HEK293 (cell line): ENCODE measurements at regions not wholly inside any gene's neighbourhood (a gene's known extent, or its start where the extent isn't known, plus 50 kb on each side); places are given as distances from the start of the nearest gene placed in this dataset.

Experiments
- CTCF ChIA-PET: fragments of 350-600 bp; formaldehyde crosslinking; extraction: SDS; loops from one replicate; lab custom pipeline; 2021; ENCODE audit warnings: antibody characterized with exemption; lab: Yijun Ruan, JAX
- POLR2A ChIA-PET: fragments of 300-600 bp; formaldehyde crosslinking; extraction: SDS; loops from one replicate; lab custom pipeline; 2020; ENCODE audit warnings: antibody characterized with exemption, inconsistent platforms; lab: Yijun Ruan, JAX
- H3K27ac ChIP-seq: fragments of 200-500 bp; sonication (Bioruptor generic); 2 replicates; pipeline ENCODE4 v1.5.1; 2014; ENCODE audit warnings: low read depth, low read length, control low read depth, inconsistent platforms; ENCODE audit errors: extremely low read depth
- H3K36me3 ChIP-seq, 2 experiments: fragments of 200-500 bp in 1 of 2; sonication (Bioruptor generic) in 1 of 2; 1 replicate in 1 of 2; 2 replicates in 1 of 2; pipeline ENCODE4 v1.5.1; 2014 to 2017; ENCODE audit warnings: inconsistent platforms in 2 of 2, low read length in 2 of 2; ENCODE audit not compliant: control insufficient read depth in 2 of 2, insufficient read depth in 1 of 2
- H3K4me1 ChIP-seq: fragments of 200-500 bp; sonication (Bioruptor generic); 2 replicates; pipeline ENCODE4 v1.5.1; 2014; ENCODE audit warnings: mild to moderate bottlenecking, low read length, inconsistent platforms; ENCODE audit not compliant: control insufficient read depth, insufficient read depth
- H3K4me3 ChIP-seq: 2 replicates; pipeline ENCODE4 v1.5.1; 2011; ENCODE audit warnings: low read depth, mild to moderate bottlenecking, control low read depth, low read length, moderate library complexity
- H3K9me3 ChIP-seq: fragments of 200-500 bp; sonication (Bioruptor generic); 2 replicates; pipeline ENCODE4 v1.5.1; 2014; ENCODE audit warnings: low read depth, low read length, inconsistent platforms; ENCODE audit not compliant: control insufficient read depth, insufficient read depth
- HOXA7 ChIP-seq: sonication (generic); formaldehyde crosslinking; IDR thresholded peaks from 2 replicates; pipeline ENCODE4 v1.8.1; 2022; ENCODE audit warnings: missing genetic modification reagents, borderline replicate concordance
- KLF16 ChIP-seq: fragments of 450-650 bp; formaldehyde crosslinking; IDR thresholded peaks from 2 replicates; pipeline ENCODE4 v1.5.1; 2017; ENCODE audit warnings: missing biosample characterization, missing genetic modification characterization
- SCRT2 ChIP-seq: fragments of 450-650 bp; formaldehyde crosslinking; IDR thresholded peaks from 2 replicates; pipeline ENCODE4 v1.5.1; 2016; ENCODE audit warnings: missing biosample characterization, missing genetic modification characterization
- WT1 ChIP-seq: fragments of 450-650 bp; formaldehyde crosslinking; IDR thresholded peaks from 2 replicates; pipeline ENCODE4 v1.5.1; 2016; ENCODE audit warnings: missing biosample characterization, missing genetic modification characterization
- ZNF146 ChIP-seq: fragments of 450-650 bp; formaldehyde crosslinking; IDR thresholded peaks from 2 replicates; pipeline ENCODE4 v1.5.1; 2016; ENCODE audit warnings: missing biosample characterization, missing genetic modification characterization
- ZNF169 ChIP-seq: fragments of 450-650 bp; formaldehyde crosslinking; IDR thresholded peaks from 2 replicates; pipeline ENCODE4 v1.5.1; 2016; ENCODE audit warnings: missing biosample characterization, missing genetic modification characterization
- ZNF19 ChIP-seq: fragments of 450-650 bp; formaldehyde crosslinking; IDR thresholded peaks from 2 replicates; pipeline ENCODE4; 2016; ENCODE audit warnings: missing biosample characterization, missing genetic modification characterization, low read depth
- ZNF266 ChIP-seq: fragments of 450-650 bp; formaldehyde crosslinking; IDR thresholded peaks from 2 replicates; pipeline ENCODE4 v1.5.1; 2016; ENCODE audit warnings: missing biosample characterization, missing genetic modification characterization, low read depth
- ZNF292 ChIP-seq: fragments of 450-650 bp; formaldehyde crosslinking; IDR thresholded peaks from 2 replicates; pipeline ENCODE4 v1.5.1; 2016; ENCODE audit warnings: low read depth, missing biosample characterization, missing genetic modification characterization, borderline replicate concordance
- ZNF350 ChIP-seq: fragments of 450-650 bp; formaldehyde crosslinking; IDR thresholded peaks from 2 replicates; pipeline ENCODE4 v1.5.0; 2017; ENCODE audit warnings: missing biosample characterization, mild to moderate bottlenecking, missing genetic modification characterization
- ZNF366 ChIP-seq: fragments of 450-650 bp; formaldehyde crosslinking; conservative IDR thresholded peaks from 2 replicates; pipeline ENCODE4 v1.5.1; 2016; ENCODE audit warnings: missing biosample characterization, missing genetic modification characterization
- ZNF426 ChIP-seq: fragments of 450-650 bp; formaldehyde crosslinking; IDR thresholded peaks from 2 replicates; pipeline ENCODE4 v1.5.1; 2017; ENCODE audit warnings: missing biosample characterization, missing genetic modification characterization, mild to moderate bottlenecking, inconsistent platforms, moderate library complexity
- ZNF473 ChIP-seq: fragments of 450-650 bp; formaldehyde crosslinking; IDR thresholded peaks from 2 replicates; pipeline ENCODE4 v1.5.1; 2017; ENCODE audit warnings: missing biosample characterization, missing genetic modification characterization
- ZNF555 ChIP-seq: fragments of 450-650 bp; formaldehyde crosslinking; conservative IDR thresholded peaks from 2 replicates; pipeline ENCODE4 v1.5.1; 2017; ENCODE audit warnings: missing biosample characterization, mild to moderate bottlenecking, missing genetic modification characterization, inconsistent platforms
- ZNF792 ChIP-seq: fragments of 450-650 bp; formaldehyde crosslinking; IDR thresholded peaks from 2 replicates; pipeline ENCODE4 v1.5.1; 2016; ENCODE audit warnings: missing biosample characterization, missing genetic modification characterization
- ZSCAN16 ChIP-seq: fragments of 450-650 bp; formaldehyde crosslinking; IDR thresholded peaks from 2 replicates; pipeline ENCODE4 v1.5.1; 2016; ENCODE audit warnings: missing biosample characterization, missing genetic modification characterization
- TF ChIP-seq, protein P1 (sequence below): fragments of 450-650 bp; formaldehyde crosslinking; IDR thresholded peaks from 2 replicates; pipeline ENCODE4 v1.5.1; 2016; ENCODE audit warnings: missing biosample characterization, missing genetic modification characterization
- TF ChIP-seq, protein P2 (sequence below): fragments of 450-650 bp; formaldehyde crosslinking; IDR thresholded peaks from 2 replicates; pipeline ENCODE4 v1.5.0; 2017; ENCODE audit warnings: missing biosample characterization, missing genetic modification characterization, borderline replicate concordance
- TF ChIP-seq, protein P3 (sequence below): fragments of 450-650 bp; formaldehyde crosslinking; IDR thresholded peaks from 2 replicates; pipeline ENCODE4 v1.5.1; 2016; ENCODE audit warnings: missing biosample characterization, missing genetic modification characterization

DNA sequence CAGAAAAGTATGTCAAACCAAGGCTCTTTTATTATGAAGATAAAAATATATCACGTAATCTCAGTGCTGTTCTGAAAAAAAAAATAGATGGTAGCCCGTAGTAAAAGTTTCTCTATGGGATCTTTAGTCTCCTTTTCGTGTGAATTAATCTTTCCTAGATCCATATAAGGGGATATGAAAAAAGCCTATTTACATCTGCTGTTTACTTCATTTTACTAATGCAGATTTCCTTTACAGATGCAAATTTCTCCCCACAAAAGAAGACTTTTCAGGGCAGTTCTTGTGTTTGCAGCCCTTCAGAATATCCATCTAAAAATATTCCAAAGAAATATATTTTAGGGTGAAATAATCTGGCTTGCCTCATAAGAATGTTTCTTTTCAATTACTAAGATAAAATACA, 1291.7 kb downstream of the ROBO1 start:
- no peak for TF ChIP-seq ZNF292 (tag by site-specific recombination)
- no peak for TF ChIP-seq ZNF473 (tag by site-specific recombination)
- TF ChIP-seq, protein P1, sequence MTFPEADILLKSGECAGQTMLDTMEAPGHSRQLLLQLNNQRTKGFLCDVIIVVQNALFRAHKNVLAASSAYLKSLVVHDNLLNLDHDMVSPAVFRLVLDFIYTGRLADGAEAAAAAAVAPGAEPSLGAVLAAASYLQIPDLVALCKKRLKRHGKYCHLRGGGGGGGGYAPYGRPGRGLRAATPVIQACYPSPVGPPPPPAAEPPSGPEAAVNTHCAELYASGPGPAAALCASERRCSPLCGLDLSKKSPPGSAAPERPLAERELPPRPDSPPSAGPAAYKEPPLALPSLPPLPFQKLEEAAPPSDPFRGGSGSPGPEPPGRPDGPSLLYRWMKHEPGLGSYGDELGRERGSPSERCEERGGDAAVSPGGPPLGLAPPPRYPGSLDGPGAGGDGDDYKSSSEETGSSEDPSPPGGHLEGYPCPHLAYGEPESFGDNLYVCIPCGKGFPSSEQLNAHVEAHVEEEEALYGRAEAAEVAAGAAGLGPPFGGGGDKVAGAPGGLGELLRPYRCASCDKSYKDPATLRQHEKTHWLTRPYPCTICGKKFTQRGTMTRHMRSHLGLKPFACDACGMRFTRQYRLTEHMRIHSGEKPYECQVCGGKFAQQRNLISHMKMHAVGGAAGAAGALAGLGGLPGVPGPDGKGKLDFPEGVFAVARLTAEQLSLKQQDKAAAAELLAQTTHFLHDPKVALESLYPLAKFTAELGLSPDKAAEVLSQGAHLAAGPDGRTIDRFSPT (tag by site-specific recombination): no peak
- TF ChIP-seq, all 188 proteins: peak for 0
- Histone ChIP-seq H3K36me3 (no peaks in the 10 kb centered on the region), H3K9me3 (no peaks in the 10 kb centered on the region), H3K27ac (no peak overlapping the region), H3K4me3 (no peak overlapping the region), H3K4me1 (no peaks in the 10 kb centered on the region)
- CTCF ChIA-PET: no interaction called here
- POLR2A ChIA-PET: no interaction called here

DNA sequence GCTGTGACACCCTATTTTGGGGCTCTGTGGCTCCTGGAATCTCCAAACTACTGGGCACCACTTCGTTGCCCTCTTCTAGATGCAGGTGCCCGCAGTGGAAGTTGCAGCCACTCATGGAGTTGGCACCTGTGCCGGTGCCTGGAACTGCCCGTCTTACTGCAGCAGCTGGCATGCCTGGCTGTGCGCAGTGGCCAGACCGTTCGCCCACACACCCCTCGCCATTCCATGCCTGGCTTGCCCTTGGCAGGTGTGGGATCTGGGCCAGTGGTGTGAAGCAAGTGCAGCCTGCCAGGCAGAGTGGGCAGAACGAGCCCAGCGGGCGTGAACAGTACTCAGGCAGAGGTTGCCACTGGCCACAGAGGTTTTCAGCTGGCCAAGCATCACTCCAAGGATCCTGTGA, 1286.7 kb downstream of the ROBO1 start:
- no peak for TF ChIP-seq ZNF266
- TF ChIP-seq, all 188 proteins: peak for 0
- Histone ChIP-seq H3K36me3 (no peaks in the 10 kb centered on the region), H3K9me3 (no peaks in the 10 kb centered on the region), H3K4me1 (no peaks in the 10 kb centered on the region), H3K27ac (no peak overlapping the region), H3K4me3 (no peak overlapping the region)
- ChIA-PET POLR2A (no interaction called here), CTCF (no interaction called here)

DNA sequence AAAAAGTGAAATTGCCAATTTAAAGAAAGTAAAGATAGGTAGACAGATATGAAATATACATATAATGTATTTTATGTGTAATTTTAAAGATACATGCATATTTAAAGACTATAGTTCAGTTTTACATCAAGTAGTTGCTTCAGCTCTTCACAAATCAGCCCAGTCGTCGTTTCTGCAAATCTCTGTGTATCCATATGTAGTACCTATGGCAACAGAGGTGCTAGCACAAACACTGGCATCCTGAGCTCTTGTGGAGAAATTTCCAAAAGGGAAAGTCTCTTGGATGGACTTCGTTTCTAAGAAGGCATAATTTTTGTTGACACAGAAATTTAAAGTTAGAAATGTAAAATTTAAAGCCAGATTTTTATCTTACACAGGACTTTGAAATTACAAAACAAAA, 1284.7 kb downstream of the ROBO1 start:
- CTCF ChIA-PET: no interaction called here
- TF ChIP-seq ZNF426 (tag by site-specific recombination) (no peak), ZNF350 (tag by site-specific recombination) (no peak), ZNF792 (tag by site-specific recombination) (no peak), ZNF169 (tag by site-specific recombination) (no peak), KLF16 (tag by site-specific recombination) (no peak), ZNF366 (tag by site-specific recombination) (no peak), ZNF19 (no peak), WT1 (no peak), SCRT2 (tag by site-specific recombination) (no peak), ZSCAN16 (tag by site-specific recombination) (no peak), ZNF146 (tag by site-specific recombination) (no peak), ZNF555 (tag by site-specific recombination) (no peak), HOXA7 (no peak)
- TF ChIP-seq, protein P2, sequence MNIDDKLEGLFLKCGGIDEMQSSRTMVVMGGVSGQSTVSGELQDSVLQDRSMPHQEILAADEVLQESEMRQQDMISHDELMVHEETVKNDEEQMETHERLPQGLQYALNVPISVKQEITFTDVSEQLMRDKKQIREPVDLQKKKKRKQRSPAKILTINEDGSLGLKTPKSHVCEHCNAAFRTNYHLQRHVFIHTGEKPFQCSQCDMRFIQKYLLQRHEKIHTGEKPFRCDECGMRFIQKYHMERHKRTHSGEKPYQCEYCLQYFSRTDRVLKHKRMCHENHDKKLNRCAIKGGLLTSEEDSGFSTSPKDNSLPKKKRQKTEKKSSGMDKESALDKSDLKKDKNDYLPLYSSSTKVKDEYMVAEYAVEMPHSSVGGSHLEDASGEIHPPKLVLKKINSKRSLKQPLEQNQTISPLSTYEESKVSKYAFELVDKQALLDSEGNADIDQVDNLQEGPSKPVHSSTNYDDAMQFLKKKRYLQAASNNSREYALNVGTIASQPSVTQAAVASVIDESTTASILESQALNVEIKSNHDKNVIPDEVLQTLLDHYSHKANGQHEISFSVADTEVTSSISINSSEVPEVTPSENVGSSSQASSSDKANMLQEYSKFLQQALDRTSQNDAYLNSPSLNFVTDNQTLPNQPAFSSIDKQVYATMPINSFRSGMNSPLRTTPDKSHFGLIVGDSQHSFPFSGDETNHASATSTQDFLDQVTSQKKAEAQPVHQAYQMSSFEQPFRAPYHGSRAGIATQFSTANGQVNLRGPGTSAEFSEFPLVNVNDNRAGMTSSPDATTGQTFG: no peak
- TF ChIP-seq, protein P3, sequence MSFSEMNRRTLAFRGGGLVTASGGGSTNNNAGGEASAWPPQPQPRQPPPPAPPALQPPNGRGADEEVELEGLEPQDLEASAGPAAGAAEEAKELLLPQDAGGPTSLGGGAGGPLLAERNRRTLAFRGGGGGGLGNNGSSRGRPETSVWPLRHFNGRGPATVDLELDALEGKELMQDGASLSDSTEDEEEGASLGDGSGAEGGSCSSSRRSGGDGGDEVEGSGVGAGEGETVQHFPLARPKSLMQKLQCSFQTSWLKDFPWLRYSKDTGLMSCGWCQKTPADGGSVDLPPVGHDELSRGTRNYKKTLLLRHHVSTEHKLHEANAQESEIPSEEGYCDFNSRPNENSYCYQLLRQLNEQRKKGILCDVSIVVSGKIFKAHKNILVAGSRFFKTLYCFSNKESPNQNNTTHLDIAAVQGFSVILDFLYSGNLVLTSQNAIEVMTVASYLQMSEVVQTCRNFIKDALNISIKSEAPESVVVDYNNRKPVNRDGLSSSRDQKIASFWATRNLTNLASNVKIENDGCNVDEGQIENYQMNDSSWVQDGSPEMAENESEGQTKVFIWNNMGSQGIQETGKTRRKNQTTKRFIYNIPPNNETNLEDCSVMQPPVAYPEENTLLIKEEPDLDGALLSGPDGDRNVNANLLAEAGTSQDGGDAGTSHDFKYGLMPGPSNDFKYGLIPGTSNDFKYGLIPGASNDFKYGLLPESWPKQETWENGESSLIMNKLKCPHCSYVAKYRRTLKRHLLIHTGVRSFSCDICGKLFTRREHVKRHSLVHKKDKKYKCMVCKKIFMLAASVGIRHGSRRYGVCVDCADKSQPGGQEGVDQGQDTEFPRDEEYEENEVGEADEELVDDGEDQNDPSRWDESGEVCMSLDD (tag by site-specific recombination): no peak
- POLR2A ChIA-PET: no interaction called here
- Histone ChIP-seq H3K27ac (no peak overlapping the region), H3K36me3 (no peaks in the 10 kb centered on the region), H3K4me3 (no peak overlapping the region), H3K9me3 (no peaks in the 10 kb centered on the region), H3K4me1 (no peaks in the 10 kb centered on the region)
